Body of pancreas (tissue), 4 donors: ENCODE measurements at regions not wholly inside any gene's neighbourhood (a gene's known extent, or its start where the extent isn't known, plus 50 kb on each side); places are given as distances from the start of the nearest gene placed in this dataset.

Experiments
- ATAC-seq: fragments of 150-250 bp; one replicate; pipeline ENCODE4 v1.9.1; 2016
- DNase-seq, 4 donors: peaks; one replicate each; pipeline ENCODE4 v3.0.0-alpha.2; 2019
- H3K27ac ChIP-seq, 4 donors: fragments of 200-600 bp; sonication (generic); 1 replicate in 3 of 4; 2 replicates in 1 of 4; pipeline versions ENCODE4 v1.5.1 to v1.6.1; 2016 to 2019; ENCODE audit warnings: mild to moderate bottlenecking in 1 of 4, mixed read lengths in 1 of 4, moderate library complexity in 1 of 4
- H3K27me3 ChIP-seq, 2 donors: fragments of 200-600 bp; sonication (generic); one replicate each; pipeline ENCODE4 v1.6.0; 2016; ENCODE audit warnings: mild to moderate bottlenecking in 1 of 2
- H3K36me3 ChIP-seq, 2 donors: fragments of 200-600 bp; sonication (generic); replicated peaks in 1 of 2; 2 replicates each; pipeline ENCODE4 v1.5.1; 2016; ENCODE audit warnings: low read depth in 2 of 2; ENCODE audit not compliant: insufficient read depth in 1 of 2
- H3K4me1 ChIP-seq: fragments of 200-600 bp; sonication (generic); one replicate; pipeline ENCODE4 v1.6.0; 2016
- H3K4me3 ChIP-seq, 2 donors: fragments of 200-600 bp; sonication (generic); 1 replicate in 1 of 2; 2 replicates in 1 of 2; pipeline ENCODE4 v1.5.1; 2016 to 2019
- H3K9me3 ChIP-seq, 3 donors: fragments of 200-600 bp; sonication (generic); 1 replicate in 2 of 3; 2 replicates in 1 of 3; pipeline ENCODE4 v1.5.1; 2016
- CTCF ChIP-seq, 7 experiments: fragments of 450-650 bp in 4 of 7; fragments of 200-600 bp in 3 of 7; sonication (generic) in 3 of 7; IDR thresholded peaks; one replicate each; pipeline ENCODE4 v1.5.1; 2016 to 2019; ENCODE audit warnings: antibody characterized with exemption in 7 of 7
- POLR2A ChIP-seq, 3 donors: fragments of 450-650 bp; IDR thresholded peaks; one replicate each; pipeline ENCODE4 v1.6.1; 2016; ENCODE audit warnings: antibody characterized with exemption in 3 of 3, mild to moderate bottlenecking in 2 of 3
- WGBS, 2 donors: methylation state at CpG; one replicate each; pipeline ENCODE4 v1.1.5; 2017; 5-methylcytosine and 5-hydroxymethylcytosine counted together
- intact Hi-C: fragments of 100-400 bp; cut with DNase I; formaldehyde crosslinking; loops from one replicate; pipeline ENCODE4 v1.15.1; 2023

- no peak overlapping the region for H3K27ac ChIP-seq
- H3K4me1 ChIP-seq = no peaks in the 10 kb centered on the region
- 53 to 65% methylated on average over 1 of the region's 1 CpG for WGBS, 2 donors
- ATAC-seq (no peak), DNase-seq (no peak)
- H3K9me3 ChIP-seq = no peaks in the 10 kb centered on the region
- H3K4me3 ChIP-seq = no peak overlapping the region
- no peaks in the 10 kb centered on the region for H3K36me3 ChIP-seq
- intact Hi-C loops = no loop called here
- H3K27me3 ChIP-seq = no peaks in the 10 kb centered on the region
- TF ChIP-seq POLR2A (IDR thresholded peaks at IDR 0.05) = no peak
- TF ChIP-seq CTCF (IDR thresholded peaks at IDR 0.05) = no peak
Observed at GRCh38 chr7:19623676-19624075, 85.2 kb downstream of the POLR1F start.

DNA sequence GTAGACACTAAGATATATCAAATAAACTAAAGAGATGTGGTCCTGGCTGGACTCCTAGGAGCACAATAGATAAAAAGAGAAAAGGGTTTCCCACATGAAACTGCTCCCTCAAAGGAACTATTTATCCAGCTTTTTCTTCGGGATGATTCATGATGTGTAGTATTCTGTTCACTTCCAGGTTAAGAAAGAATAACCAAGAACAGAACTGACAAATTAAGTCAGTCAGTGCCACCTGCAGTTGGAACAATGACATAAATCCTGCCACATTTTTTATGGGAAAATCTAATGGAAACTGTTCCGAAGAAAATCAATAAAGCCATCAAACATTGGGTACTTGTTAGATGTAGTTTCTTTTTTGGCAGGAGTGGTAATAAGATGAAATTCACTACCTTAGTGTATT is 87.1 kb downstream of the POLR1F start:
- no peak overlapping the region for H3K4me3 ChIP-seq
- 44 to 47% methylated on average over 2 of the region's 2 CpGs for WGBS, 2 donors
- H3K27me3 ChIP-seq = no peaks in the 10 kb centered on the region
- DNase-seq (no peak), ATAC-seq (no peak)
- H3K4me1 ChIP-seq = no peaks in the 10 kb centered on the region
- intact Hi-C loops = no loop called here
- H3K9me3 ChIP-seq = no peaks in the 10 kb centered on the region
- TF ChIP-seq POLR2A (IDR thresholded peaks at IDR 0.05) = no peak
- TF ChIP-seq CTCF (IDR thresholded peaks at IDR 0.05) = no peak
- H3K27ac ChIP-seq = no peak overlapping the region
- H3K36me3 ChIP-seq = no peaks in the 10 kb centered on the region

GRCh38 chr7:19620470-19620869 is 88.4 kb downstream of the POLR1F start:
- DNase-seq = no peak

GRCh38 chr7:19619122-19619521 is 89.7 kb downstream of the POLR1F start:
- TF ChIP-seq CTCF (IDR thresholded peaks at IDR 0.05) (no peak), POLR2A (IDR thresholded peaks at IDR 0.05) (no peak)
- Histone ChIP-seq H3K27ac (no peak overlapping the region), H3K4me3 (no peak overlapping the region), H3K9me3 (no peaks in the 10 kb centered on the region), H3K4me1 (no peaks in the 10 kb centered on the region), H3K27me3 (no peaks in the 10 kb centered on the region), H3K36me3 (no peaks in the 10 kb centered on the region)
- intact Hi-C loops = no loop called here
- no peak for ATAC-seq
- DNase-seq = no peak
- 55 to 56% methylated on average over 1 of the region's 1 CpG for WGBS, 2 donors

More at GRCh38 chr7:19620470-19620869, 88.4 kb downstream of the POLR1F start:
- no peaks in the 10 kb centered on the region for H3K36me3 ChIP-seq
- H3K27ac ChIP-seq = no peak overlapping the region
- H3K4me1 ChIP-seq = no peaks in the 10 kb centered on the region
- H3K27me3 ChIP-seq = no peaks in the 10 kb centered on the region
- intact Hi-C loops = no loop called here
- no peak overlapping the region for H3K4me3 ChIP-seq
- WGBS, 2 donors = 32 to 36% methylated on average over 2 of the region's 2 CpGs
- no peak for ATAC-seq
- H3K9me3 ChIP-seq = no peaks in the 10 kb centered on the region
- TF ChIP-seq POLR2A (IDR thresholded peaks at IDR 0.05) (no peak), CTCF (IDR thresholded peaks at IDR 0.05) (no peak)

GRCh38 chr7:19617901-19618300 is 90.9 kb downstream of the POLR1F start:
- no peak for ATAC-seq
- intact Hi-C loops = no loop called here
- Histone ChIP-seq H3K27ac (no peak overlapping the region), H3K9me3 (no peaks in the 10 kb centered on the region), H3K4me1 (no peaks in the 10 kb centered on the region), H3K4me3 (no peak overlapping the region), H3K36me3 (no peaks in the 10 kb centered on the region), H3K27me3 (no peaks in the 10 kb centered on the region)
- no peak for TF ChIP-seq POLR2A (IDR thresholded peaks at IDR 0.05)
- no peak for TF ChIP-seq CTCF (IDR thresholded peaks at IDR 0.05)
- DNase-seq = no peak
- 42 to 51% methylated on average over 2 of the region's 2 CpGs for WGBS, 2 donors
